GM12878 (cell line): ENCODE measurements at regions not wholly inside any gene's neighbourhood (a gene's known extent, or its start where the extent isn't known, plus 50 kb on each side); places are given as distances from the start of the nearest gene placed in this dataset.
"Not testable (repeated sequence)": the region's sequence is repeated elsewhere in the genome, so short reads cannot be mapped to it uniquely, and the experiment has no call there.

Experiments used
- ATAC-seq: fragments of 200-7000 bp; cut with Tn5 transposase; 3 replicates; pipeline ENCODE4 v1.9.1; 2020; ENCODE audit warnings: mild to moderate bottlenecking, moderate library complexity
- BruUV-seq: library from RNA; stranded (reverse); fragments of 400-500 nt; replicated peaks from 2 replicates; lab custom pipeline; 2021; lab: Mats Ljungman, UMichigan
- CTCF ChIA-PET: fragments of 300-600 bp; sonication (Branson Sonifier 250); formaldehyde crosslinking; extraction: SDS; loops from one replicate; lab custom pipeline; 2021; ENCODE audit warnings: inconsistent platforms; lab: Yijun Ruan, JAX
- POLR2A ChIA-PET: fragments of 350-600 bp; formaldehyde crosslinking; extraction: SDS; loops from one replicate; lab custom pipeline; 2021; ENCODE audit warnings: inconsistent platforms; lab: Charles Lee
- RAD21 ChIA-PET: fragments of 300-600 bp; sonication (Branson Sonifier 250); formaldehyde crosslinking; loops from one replicate; lab custom pipeline; 2023; ENCODE audit warnings: antibody characterized with exemption; ENCODE audit not compliant: unreplicated experiment; lab: Charles Lee
- SMC1A ChIA-PET: fragments of 300-600 bp; sonication (Branson Sonifier 250); formaldehyde crosslinking; loops from one replicate; lab custom pipeline; 2023; ENCODE audit not compliant: unreplicated experiment, uncharacterized antibody; lab: Charles Lee
- DNase-seq: peaks from one replicate; pipeline ENCODE4 v3.0.0-alpha.2; 2011; ENCODE audit warnings: low read depth, low spot score
- FAIRE-seq: peaks from 3 replicates; lab custom pipeline; 2011; peaks lifted over from hg19 to GRCh38; lab: Jason Lieb, UNC
- H2AFZ ChIP-seq: 2 replicates; pipeline ENCODE4 v1.6.0; 2011; ENCODE audit warnings: low read depth, low read length, control low read depth; ENCODE audit not compliant: control insufficient read depth
- H3K27ac ChIP-seq: 2 replicates; pipeline ENCODE4 v1.5.1; 2011; ENCODE audit warnings: control low read depth; ENCODE audit not compliant: control insufficient read depth, insufficient read depth
- H3K27me3 ChIP-seq, 2 experiments: replicated peaks in 1 of 2; 2 replicates each; pipeline versions ENCODE4 v1.6.0 to v1.6.1; 2011; ENCODE audit warnings: low read length in 1 of 2; ENCODE audit not compliant: control insufficient read depth in 2 of 2, insufficient read depth in 2 of 2
- H3K36me3 ChIP-seq, 2 experiments: 2 replicates each; pipeline ENCODE4 v1.5.1; 2011; ENCODE audit warnings: low read length in 1 of 2; ENCODE audit not compliant: control insufficient read depth in 2 of 2, insufficient read depth in 2 of 2
- H3K4me1 ChIP-seq: 2 replicates; pipeline ENCODE4 v1.6.1; 2011; ENCODE audit warnings: mild to moderate bottlenecking, low read length, moderate library complexity, mixed read lengths; ENCODE audit not compliant: control insufficient read depth, insufficient read depth
- H3K4me2 ChIP-seq: 2 replicates; pipeline ENCODE4 v1.6.0; 2011; ENCODE audit warnings: control low read depth; ENCODE audit not compliant: control insufficient read depth, insufficient read depth
- H3K4me3 ChIP-seq: fragments of 200-600 bp; sonication (generic); 2 replicates; pipeline ENCODE4 v1.5.1; 2016
- H3K79me2 ChIP-seq: 2 replicates; pipeline ENCODE4 v1.6.0; 2011; ENCODE audit warnings: low read length; ENCODE audit not compliant: control insufficient read depth, insufficient read depth
- H3K9ac ChIP-seq: 2 replicates; pipeline ENCODE4 v1.8.0; 2011; ENCODE audit warnings: low read length, control low read depth, mixed read lengths; ENCODE audit not compliant: control insufficient read depth, insufficient read depth
- H3K9me3 ChIP-seq: replicated peaks from 3 replicates; pipeline ENCODE4 v1.5.1; 2011; ENCODE audit warnings: mild to moderate bottlenecking, low read length; ENCODE audit not compliant: control insufficient read depth, insufficient read depth
- H4K20me1 ChIP-seq: 2 replicates; pipeline ENCODE4 v1.6.0; 2011; ENCODE audit not compliant: control insufficient read depth, insufficient read depth
- WGBS: methylation state at CpG from one replicate; pipeline ENCODE4 v1.1.6; 2016; ENCODE audit warnings: low lambda C conversion rate; ENCODE audit not compliant: insufficient replicate concordance, insufficient coverage; ENCODE audit errors: missing lambda C conversion rate; 5-methylcytosine and 5-hydroxymethylcytosine counted together
- in situ Hi-C: fragments of 300-500 bp; cut with MboI; formaldehyde crosslinking; loops from 9 replicates; pipeline ENCODE4 v1.14.3; 2018; ENCODE audit warnings: mixed read lengths
- intact Hi-C: fragments of 100-400 bp; cut with micrococcal nuclease; formaldehyde crosslinking; loops from one replicate; pipeline ENCODE4 v1.14.2; 2022; ENCODE audit not compliant: unreplicated experiment

DNA sequence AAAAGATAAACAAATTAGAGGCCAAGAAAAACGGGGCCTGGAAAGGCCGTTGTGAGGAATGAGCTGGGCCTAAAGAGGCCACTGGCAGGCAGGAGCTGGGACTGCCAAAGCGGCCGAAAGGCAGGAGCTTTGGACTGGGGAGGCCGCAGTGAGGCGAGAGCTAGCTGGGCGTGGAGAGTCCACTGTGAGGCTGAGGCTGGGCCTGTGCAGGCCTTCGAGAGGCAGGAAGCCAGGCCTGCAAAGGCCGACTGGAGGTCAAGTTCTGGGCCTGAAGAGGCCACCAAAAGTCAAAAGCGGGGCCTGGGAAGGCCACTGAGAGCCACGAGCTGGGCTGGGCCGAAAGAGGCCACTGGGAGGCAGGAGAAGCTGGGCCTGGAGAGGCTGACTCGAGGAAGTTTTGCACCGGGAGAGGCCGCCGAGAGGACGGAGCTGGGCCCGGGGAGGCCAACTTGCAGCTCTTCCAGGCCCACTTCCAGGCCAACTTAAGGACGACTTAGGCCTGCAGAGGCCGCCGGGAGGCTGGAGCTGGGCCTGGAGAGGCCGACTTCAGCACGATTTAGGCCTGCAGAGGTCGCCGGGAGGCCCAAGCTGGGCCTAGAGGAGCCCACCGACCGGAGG is 121.8 kb downstream of the SEPTIN14 start:
- H3K4me1 ChIP-seq, in situ Hi-C loops, H3K79me2 ChIP-seq: not testable (repeated sequence)

DNA sequence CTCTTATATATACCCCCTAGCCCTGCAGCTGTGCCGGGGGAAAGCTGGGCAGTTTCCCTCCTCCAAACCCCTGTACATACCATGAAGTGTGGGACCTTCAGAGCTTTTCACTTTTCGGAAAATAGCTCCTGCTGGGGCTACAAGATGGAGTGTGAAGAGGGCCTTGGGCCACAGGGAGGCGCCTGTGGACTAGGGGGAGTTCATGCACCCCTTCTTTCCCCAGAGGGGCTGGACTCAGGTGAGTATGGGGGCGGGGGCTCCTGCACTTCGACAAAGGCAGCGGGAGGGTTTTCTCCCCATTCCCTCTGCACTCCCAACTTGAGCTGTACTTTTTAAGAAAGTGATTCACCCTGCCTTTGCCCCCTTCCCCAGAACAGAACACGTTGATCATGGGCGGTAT is 122.5 kb downstream of the SEPTIN14 start:
- CTCF ChIA-PET: interaction anchor here (1.1 to 1.3 kb wide), 2 partner anchors 9 to 334 kb away, joined by 3 read pairs; no protein-coding TSS in a partner anchor
- POLR2A ChIA-PET: not testable (repeated sequence)

More for the DNA sequence above, 121.8 kb downstream of the SEPTIN14 start:
- DNase-seq, H3K9me3 ChIP-seq, RAD21 ChIA-PET, intact Hi-C loops, H3K4me2 ChIP-seq, H3K9ac ChIP-seq, H2AFZ ChIP-seq, FAIRE-seq, H3K4me3 ChIP-seq, H3K27me3 ChIP-seq, BruUV-seq, H3K36me3 ChIP-seq, POLR2A ChIA-PET, H4K20me1 ChIP-seq, H3K27ac ChIP-seq, ATAC-seq: not testable (repeated sequence)
- CTCF ChIA-PET: interaction anchor here (0.7 to 1.3 kb wide), 3 partner anchors 10 to 333 kb away, joined by 3 read pairs; partner anchors contain the start of gene NIPSNAP2
- SMC1A ChIA-PET: interaction anchor here (0.7 kb wide), 1 partner anchor 229 kb away, joined by 3 read pairs; no protein-coding TSS in a partner anchor
- 58% methylated on average over 13 of the region's 27 CpGs for WGBS

DNA sequence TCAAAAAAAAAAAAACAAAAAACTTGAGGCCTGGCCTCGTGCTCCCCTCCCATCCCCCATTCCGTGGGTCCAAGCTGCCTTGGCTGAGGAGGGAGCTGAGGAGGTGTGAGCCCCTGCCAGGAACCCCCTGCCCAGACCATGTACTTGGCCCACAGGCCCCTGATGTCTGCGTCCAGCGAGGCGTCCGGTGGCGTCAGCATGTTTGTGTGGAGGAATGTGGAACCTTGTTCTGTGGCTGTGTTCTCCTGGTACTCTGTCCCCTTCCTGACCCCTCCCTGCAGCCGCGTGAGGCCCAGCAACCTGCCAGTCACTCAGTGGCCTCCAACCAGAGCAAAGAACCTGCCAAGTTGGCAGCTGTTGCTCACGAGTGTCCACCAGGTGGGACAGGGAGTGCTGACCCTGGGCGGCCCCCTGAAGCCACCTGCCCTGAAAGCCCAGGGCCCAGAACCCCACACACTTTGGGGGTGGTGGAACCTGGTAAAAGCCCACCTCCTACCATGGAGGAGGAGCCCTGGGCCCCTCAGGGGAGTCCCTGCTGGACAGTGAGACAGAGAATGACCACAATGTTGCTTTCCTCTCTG is 125.8 kb downstream of the SEPTIN14 start:
- FAIRE-seq, H3K79me2 ChIP-seq, SMC1A ChIA-PET, H3K4me1 ChIP-seq, H3K27me3 ChIP-seq, H3K9ac ChIP-seq, ATAC-seq, H3K4me2 ChIP-seq, H3K36me3 ChIP-seq, RAD21 ChIA-PET, H3K27ac ChIP-seq, H2AFZ ChIP-seq, POLR2A ChIA-PET, H3K9me3 ChIP-seq, H4K20me1 ChIP-seq, intact Hi-C loops, CTCF ChIA-PET, in situ Hi-C loops, H3K4me3 ChIP-seq, BruUV-seq, DNase-seq: not testable (repeated sequence)
- 40% methylated on average over 9 of the region's 11 CpGs for WGBS

More for the DNA sequence above, 122.5 kb downstream of the SEPTIN14 start:
- H3K4me3 ChIP-seq, H3K27me3 ChIP-seq, H3K36me3 ChIP-seq, DNase-seq, in situ Hi-C loops, H3K79me2 ChIP-seq, RAD21 ChIA-PET, BruUV-seq, intact Hi-C loops, H3K27ac ChIP-seq, SMC1A ChIA-PET, H4K20me1 ChIP-seq, H3K9me3 ChIP-seq, H3K9ac ChIP-seq, H3K4me2 ChIP-seq, H2AFZ ChIP-seq, FAIRE-seq, H3K4me1 ChIP-seq, ATAC-seq: not testable (repeated sequence)
- WGBS: 25% methylated on average over 7 of the region's 8 CpGs
